KMS-11 (cell line): ENCODE measurements at regions not wholly inside any gene's neighbourhood (a gene's known extent, or its start where the extent isn't known, plus 50 kb on each side); places are given as distances from the start of the nearest gene placed in this dataset.

Source experiments
- H2AFZ ChIP-seq: fragments of 200-600 bp; sonication (generic); 2 replicates; pipeline ENCODE4 v1.6.1; 2016; ENCODE audit warnings: antibody characterized with exemption, mixed run types, low read depth
- H3K27ac ChIP-seq: fragments of 200-600 bp; sonication (generic); 2 replicates; pipeline ENCODE4 v1.6.1; 2016; ENCODE audit warnings: mild to moderate bottlenecking, mixed run types
- H3K27me3 ChIP-seq: fragments of 200-600 bp; sonication (generic); 2 replicates; pipeline ENCODE4 v1.6.1; 2017; ENCODE audit warnings: mild to moderate bottlenecking, low read depth, mixed run types, moderate library complexity; ENCODE audit not compliant: insufficient read depth
- H3K36me3 ChIP-seq: fragments of 200-600 bp; sonication (generic); 2 replicates; pipeline ENCODE4 v1.6.1; 2017; ENCODE audit warnings: mild to moderate bottlenecking, mixed run types; ENCODE audit not compliant: insufficient read depth
- H3K4me1 ChIP-seq: fragments of 200-600 bp; sonication (generic); 2 replicates; pipeline ENCODE4 v1.6.1; 2016; ENCODE audit warnings: mild to moderate bottlenecking, low read depth, mixed run types; ENCODE audit not compliant: poor library complexity, severe bottlenecking
- H3K4me2 ChIP-seq: fragments of 200-600 bp; sonication (generic); 2 replicates; pipeline ENCODE4 v1.7.0; 2016; ENCODE audit warnings: mild to moderate bottlenecking, mixed run types
- H3K4me3 ChIP-seq: fragments of 200-600 bp; sonication (generic); IDR thresholded peaks from 2 replicates; pipeline ENCODE4 v1.6.1; 2017; ENCODE audit warnings: low read depth, low read length, mixed read lengths; ENCODE audit not compliant: insufficient read depth
- H3K79me2 ChIP-seq: fragments of 200-600 bp; sonication (generic); 2 replicates; pipeline ENCODE4 v1.6.1; 2016; ENCODE audit warnings: low read depth, mixed run types; ENCODE audit not compliant: insufficient read depth
- H3K9ac ChIP-seq: fragments of 200-600 bp; sonication (generic); 2 replicates; pipeline ENCODE4 v1.6.1; 2016; ENCODE audit warnings: mild to moderate bottlenecking, mixed run types
- H4K20me1 ChIP-seq: fragments of 200-600 bp; sonication (generic); 2 replicates; pipeline ENCODE4 v1.6.1; 2016; ENCODE audit warnings: mild to moderate bottlenecking, mixed run types; ENCODE audit not compliant: insufficient read depth
- CTCF ChIP-seq: fragments of 200-600 bp; sonication (generic); conservative IDR thresholded peaks from 2 replicates; pipeline ENCODE4 v1.6.1; 2017; ENCODE audit warnings: low read depth, mild to moderate bottlenecking, antibody characterized with exemption, low read length, moderate library complexity, mixed read lengths

GRCh38 chr4:127052742-127053141 is 580.0 kb upstream of the INTU start:
- Histone ChIP-seq H3K27me3 (no peaks in the 10 kb centered on the region), H3K4me3 (no peak overlapping the region), H3K36me3 (no peaks in the 10 kb centered on the region), H3K4me1 (no peaks in the 10 kb centered on the region), H3K4me2 (no peak overlapping the region), H3K9ac (no peak overlapping the region), H4K20me1 (no peaks in the 10 kb centered on the region), H3K27ac (no peak overlapping the region), H2AFZ (no peak overlapping the region), H3K79me2 (no peaks in the 10 kb centered on the region)
- TF ChIP-seq CTCF, result no peak

- Histone ChIP-seq H4K20me1 (no peaks in the 10 kb centered on the region), H3K27ac (no peak overlapping the region), H2AFZ (no peak overlapping the region), H3K4me3 (no peak overlapping the region), H3K4me1 (no peaks in the 10 kb centered on the region), H3K9ac (no peak overlapping the region), H3K36me3 (no peaks in the 10 kb centered on the region), H3K79me2 (no peaks in the 10 kb centered on the region), H3K27me3 (no peaks in the 10 kb centered on the region), H3K4me2 (no peak overlapping the region)
- TF ChIP-seq CTCF, result no peak
Measured at GRCh38 chr4:127055357-127055756, 577.4 kb upstream of the INTU start.

GRCh38 chr4:127069675-127070074 is 563.1 kb upstream of the INTU start:
- Histone ChIP-seq H4K20me1 (no peaks in the 10 kb centered on the region), H3K9ac (no peak overlapping the region), H3K4me3 (no peak overlapping the region), H3K27ac (no peak overlapping the region), H2AFZ (no peak overlapping the region), H3K27me3 (no peaks in the 10 kb centered on the region), H3K4me2 (no peak overlapping the region), H3K4me1 (no peaks in the 10 kb centered on the region), H3K36me3 (no peaks in the 10 kb centered on the region), H3K79me2 (no peaks in the 10 kb centered on the region)
- TF ChIP-seq CTCF, result no peak

GRCh38 chr4:127071443-127071842 is 561.3 kb upstream of the INTU start:
- no peaks in the 10 kb centered on the region for H3K27me3 ChIP-seq
- no peak for TF ChIP-seq CTCF
- H3K36me3 ChIP-seq, result no peaks in the 10 kb centered on the region
- H3K4me3 ChIP-seq, result no peak overlapping the region
- H4K20me1 ChIP-seq, result no peaks in the 10 kb centered on the region
- no peak overlapping the region for H2AFZ ChIP-seq
- H3K9ac ChIP-seq, result no peak overlapping the region
- no peaks in the 10 kb centered on the region for H3K4me1 ChIP-seq
- H3K27ac ChIP-seq, result no peak overlapping the region
- no peak overlapping the region for H3K4me2 ChIP-seq
- H3K79me2 ChIP-seq, result no peaks in the 10 kb centered on the region

- TF ChIP-seq CTCF, result no peak
- Histone ChIP-seq H4K20me1 (no peaks in the 10 kb centered on the region), H3K4me3 (no peak overlapping the region), H3K27ac (no peak overlapping the region), H2AFZ (no peak overlapping the region), H3K9ac (no peak overlapping the region), H3K27me3 (no peaks in the 10 kb centered on the region), H3K36me3 (no peaks in the 10 kb centered on the region), H3K79me2 (no peaks in the 10 kb centered on the region), H3K4me1 (no peaks in the 10 kb centered on the region), H3K4me2 (no peak overlapping the region)
Measured at GRCh38 chr4:127080141-127080540, 552.6 kb upstream of the INTU start.
